PC-9 (cell line): ENCODE measurements at regions not wholly inside any gene's neighbourhood (a gene's known extent, or its start where the extent isn't known, plus 50 kb on each side); places are given as distances from the start of the nearest gene placed in this dataset.

ENCODE experiments used
- BruUV-seq: library from RNA; stranded (reverse); fragments of 400-500 nt; replicated peaks from 2 replicates; lab custom pipeline; 2021; lab: Mats Ljungman, UMichigan
- CTCF ChIA-PET: fragments of 300-600 bp; sonication (Branson Sonifier 250); formaldehyde crosslinking; loops from one replicate; lab custom pipeline; 2022; ENCODE audit warnings: antibody characterized with exemption; lab: Charles Lee
- POLR2A ChIA-PET: fragments of 300-600 bp; sonication (Branson Sonifier 250); formaldehyde crosslinking; loops from one replicate; lab custom pipeline; 2022; ENCODE audit warnings: antibody characterized with exemption; ENCODE audit not compliant: unreplicated experiment; lab: Charles Lee
- DNase-seq, 2 experiments: peaks; one replicate each; pipeline versions ENCODE4 v3.0.0 to v3.0.0-alpha.2; 2015 to 2022; ENCODE audit warnings: mixed read lengths in 1 of 2
- H2AFZ ChIP-seq: fragments of 200-600 bp; sonication (generic); 2 replicates; pipeline ENCODE4 v1.8.1; 2017; ENCODE audit warnings: antibody characterized with exemption
- H3F3A ChIP-seq: fragments of 200-600 bp; sonication (generic); 2 replicates; pipeline ENCODE4 v1.8.1; 2017; ENCODE audit warnings: antibody characterized with exemption, mild to moderate bottlenecking, low read depth; ENCODE audit not compliant: insufficient read depth
- H3K27ac ChIP-seq: fragments of 200-600 bp; sonication (generic); 2 replicates; pipeline ENCODE4 v1.6.1; 2016; ENCODE audit warnings: mixed run types
- H3K27me3 ChIP-seq: fragments of 200-600 bp; sonication (generic); 2 replicates; pipeline ENCODE4 v1.6.1; 2016; ENCODE audit warnings: low read depth, mixed run types; ENCODE audit not compliant: insufficient read depth
- H3K36me3 ChIP-seq: fragments of 200-600 bp; sonication (generic); 2 replicates; pipeline ENCODE4 v1.6.1; 2016; ENCODE audit warnings: low read depth, mixed run types
- H3K4me1 ChIP-seq: fragments of 200-600 bp; sonication (generic); replicated peaks from 2 replicates; pipeline ENCODE4 v1.6.1; 2016; ENCODE audit warnings: mixed run types; ENCODE audit not compliant: insufficient read depth
- H3K4me2 ChIP-seq: fragments of 200-600 bp; sonication (generic); 2 replicates; pipeline ENCODE4 v1.6.1; 2017; ENCODE audit warnings: mixed run types
- H3K4me3 ChIP-seq: fragments of 200-600 bp; sonication (generic); 2 replicates; pipeline ENCODE4 v1.6.1; 2016; ENCODE audit warnings: mixed run types
- H3K79me2 ChIP-seq: fragments of 200-600 bp; sonication (generic); 2 replicates; pipeline ENCODE4 v1.6.1; 2017; ENCODE audit warnings: low read depth, mixed run types
- H3K9me2 ChIP-seq: fragments of 200-600 bp; sonication (generic); 2 replicates; pipeline ENCODE4 v1.8.1; 2017; ENCODE audit warnings: mild to moderate bottlenecking; ENCODE audit not compliant: insufficient read depth
- H3K9me3 ChIP-seq: fragments of 200-600 bp; sonication (generic); 2 replicates; pipeline ENCODE4 v1.8.1; 2016; ENCODE audit warnings: low read depth; ENCODE audit not compliant: insufficient read depth
- H4K20me1 ChIP-seq: fragments of 200-600 bp; sonication (generic); 2 replicates; pipeline ENCODE4 v1.8.1; 2017; ENCODE audit not compliant: insufficient read depth
- CTCF ChIP-seq: fragments of 200-600 bp; sonication (generic); conservative IDR thresholded peaks from 2 replicates; pipeline ENCODE4 v1.6.1; 2017; ENCODE audit warnings: mixed run types, antibody characterized with exemption, mild to moderate bottlenecking, moderate library complexity
- EZH2 ChIP-seq: fragments of 200-600 bp; sonication (generic); IDR thresholded peaks from 2 replicates; pipeline ENCODE4 v1.8.0; 2017; ENCODE audit warnings: antibody characterized with exemption, low read depth
- intact Hi-C: fragments of 100-400 bp; cut with micrococcal nuclease; formaldehyde crosslinking; loops from one replicate; pipeline ENCODE4 v1.10.0; 2022; ENCODE audit not compliant: unreplicated experiment

DNA sequence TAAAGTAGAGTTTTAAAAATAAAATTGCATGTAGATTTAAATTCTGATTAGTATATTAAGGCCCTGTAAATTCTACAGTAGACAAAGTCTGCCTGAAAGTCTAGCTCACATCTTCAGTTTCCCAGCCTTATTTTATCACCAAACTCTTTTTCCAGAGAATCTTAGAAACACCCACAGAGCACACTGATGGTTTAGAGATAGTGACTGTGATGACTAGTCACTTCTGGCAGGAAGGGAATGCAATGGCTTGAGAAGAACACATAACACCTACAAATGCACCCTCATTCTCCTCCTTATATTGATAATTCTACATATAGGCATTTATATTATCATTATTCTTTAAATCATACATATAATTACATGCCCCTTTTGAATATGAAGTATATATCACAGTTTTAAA lies 232.9 kb downstream of the ARAP2 start:
- no TSS peak for BruUV-seq

GRCh38 chr4:36012503-36012902 lies 231.8 kb downstream of the ARAP2 start:
- no peaks in the 10 kb centered on the region for H3K36me3 ChIP-seq
- TF ChIP-seq EZH2 (no peak), CTCF (no peak)
- intact Hi-C loops, result no loop called here
- BruUV-seq, result no TSS peak
- POLR2A ChIA-PET, result no interaction called here
- H3F3A ChIP-seq, result no peaks in the 10 kb centered on the region
- no peaks in the 10 kb centered on the region for H3K9me2 ChIP-seq
- H4K20me1 ChIP-seq, result no peaks in the 10 kb centered on the region
- DNase-seq, result no peak
- no peak overlapping the region for H3K4me3 ChIP-seq
- H3K27me3 ChIP-seq, result no peaks in the 10 kb centered on the region
- no peaks in the 10 kb centered on the region for H3K4me1 ChIP-seq
- H2AFZ ChIP-seq, result no peak overlapping the region
- no peaks in the 10 kb centered on the region; the same call in 1 of the 2 replicates for H3K9me3 ChIP-seq
- H3K27ac ChIP-seq, result no peak overlapping the region
- no peaks in the 10 kb centered on the region for H3K79me2 ChIP-seq
- CTCF ChIA-PET, result no interaction called here
- no peak overlapping the region for H3K4me2 ChIP-seq

More for the DNA sequence above, 232.9 kb downstream of the ARAP2 start:
- POLR2A ChIA-PET, result no interaction called here
- no peaks in the 10 kb centered on the region; the same call in 1 of the 2 replicates for H3K9me3 ChIP-seq
- H3F3A ChIP-seq, result no peaks in the 10 kb centered on the region
- H3K79me2 ChIP-seq, result no peaks in the 10 kb centered on the region
- intact Hi-C loops, result no loop called here
- H3K4me2 ChIP-seq, result no peak overlapping the region
- no peak for TF ChIP-seq EZH2
- TF ChIP-seq CTCF, result no peak
- no peaks in the 10 kb centered on the region for H4K20me1 ChIP-seq
- CTCF ChIA-PET, result interaction anchor here (0.6 kb wide), 1 partner anchor 1682 kb away, joined by 3 read pairs; no protein-coding TSS in a partner anchor
- peaks cover 7% of the 10 kb centered on the region; the same call in 1 of the 2 replicates for H3K4me1 ChIP-seq
- no peak for DNase-seq
- no peak overlapping the region for H3K4me3 ChIP-seq
- H3K36me3 ChIP-seq, result no peaks in the 10 kb centered on the region
- no peaks in the 10 kb centered on the region for H3K27me3 ChIP-seq
- no peaks in the 10 kb centered on the region for H3K9me2 ChIP-seq
- H3K27ac ChIP-seq, result no peak overlapping the region
- H2AFZ ChIP-seq, result no peak overlapping the region

- H2AFZ ChIP-seq, result no peak overlapping the region
- no peaks in the 10 kb centered on the region for H3K27me3 ChIP-seq
- ChIA-PET CTCF (no interaction called here), POLR2A (no interaction called here)
- no peaks in the 10 kb centered on the region for H3F3A ChIP-seq
- H3K9me2 ChIP-seq, result no peaks in the 10 kb centered on the region
- H3K79me2 ChIP-seq, result no peaks in the 10 kb centered on the region
- no peaks in the 10 kb centered on the region for H4K20me1 ChIP-seq
- H3K9me3 ChIP-seq, result no peaks in the 10 kb centered on the region; the same call in 1 of the 2 replicates
- intact Hi-C loops, result no loop called here
- H3K4me3 ChIP-seq, result no peak overlapping the region
- no peaks in the 10 kb centered on the region for H3K36me3 ChIP-seq
- no peak overlapping the region for H3K27ac ChIP-seq
- H3K4me2 ChIP-seq, result no peak overlapping the region
- no peaks in the 10 kb centered on the region for H3K4me1 ChIP-seq
- TF ChIP-seq CTCF, result no peak
- BruUV-seq, result no TSS peak
- no peak for DNase-seq
Measured at GRCh38 chr4:36013206-36013605, 231.1 kb downstream of the ARAP2 start.
